ENCODE measurements at regions not wholly inside any gene's neighbourhood (a gene's known extent, or its start where the extent isn't known, plus 50 kb on each side); places are given as distances from the start of the nearest gene placed in this dataset.

- H3K4me3 ChIP-seq (ENCODE audit: low read depth, low read length): no peak overlapping the region
- DNase-seq (ENCODE audit: low read depth): no peak
- no peak for TF ChIP-seq CTCF (IDR thresholded peaks at IDR 0.05; ENCODE audit: control insufficient read depth, extremely low read depth, insufficient read depth)
Observed at GRCh38 chr7:79734181-79734580, 280.7 kb upstream of the MAGI2 start.

GRCh38 chr7:79732535-79732934 is 279.1 kb upstream of the MAGI2 start:
- no peak for DNase-seq (ENCODE audit: low read depth)
- no peak for TF ChIP-seq CTCF (IDR thresholded peaks at IDR 0.05; ENCODE audit: control insufficient read depth, extremely low read depth, insufficient read depth)
- no peak overlapping the region for H3K4me3 ChIP-seq (ENCODE audit: low read depth, low read length)

- H3K4me3 ChIP-seq (ENCODE audit: low read depth, low read length): no peak overlapping the region
- no peak for TF ChIP-seq CTCF (IDR thresholded peaks at IDR 0.05; ENCODE audit: control insufficient read depth, extremely low read depth, insufficient read depth)
- DNase-seq (ENCODE audit: low read depth): no peak
Observed at GRCh38 chr7:79730971-79731370, 277.5 kb upstream of the MAGI2 start.

GRCh38 chr7:79723833-79724618 is 270.6 kb upstream of the MAGI2 start:
- H3K4me3 ChIP-seq (ENCODE audit: low read depth, low read length): no peak overlapping the region
- TF ChIP-seq CTCF (IDR thresholded peaks at IDR 0.05; ENCODE audit: control insufficient read depth, extremely low read depth, insufficient read depth): no peak
- DNase-seq (ENCODE audit: low read depth): no peak

GRCh38 chr7:79722217-79722616 is 268.8 kb upstream of the MAGI2 start:
- no peak for TF ChIP-seq CTCF (IDR thresholded peaks at IDR 0.05; ENCODE audit: control insufficient read depth, extremely low read depth, insufficient read depth)
- no peak for DNase-seq (ENCODE audit: low read depth)
- no peak overlapping the region for H3K4me3 ChIP-seq (ENCODE audit: low read depth, low read length)

- no peak for DNase-seq (ENCODE audit: low read depth)
Observed at GRCh38 chr7:79719216-79719615, 265.7 kb upstream of the MAGI2 start.

More at GRCh38 chr7:79719216-79719615, 265.7 kb upstream of the MAGI2 start:
- H3K4me3 ChIP-seq (ENCODE audit: low read depth, low read length): no peak overlapping the region
- TF ChIP-seq CTCF (IDR thresholded peaks at IDR 0.05; ENCODE audit: control insufficient read depth, extremely low read depth, insufficient read depth): no peak
